Hepatocyte (in vitro differentiated cells): ENCODE measurements at regions not wholly inside any gene's neighbourhood (a gene's known extent, or its start where the extent isn't known, plus 50 kb on each side); places are given as distances from the start of the nearest gene placed in this dataset.

Experiments used
- DNase-seq: peaks from one replicate; pipeline ENCODE4 v3.0.0-alpha.2; 2016; ENCODE audit warnings: low spot score
- H2AFZ ChIP-seq: fragments of 200-600 bp; sonication (generic); 2 replicates; pipeline ENCODE4 v1.6.0; 2016; ENCODE audit warnings: antibody characterized with exemption, mild to moderate bottlenecking
- H3K27ac ChIP-seq: fragments of 200-600 bp; sonication (generic); 2 replicates; pipeline ENCODE4 v1.5.1; 2016; ENCODE audit warnings: mild to moderate bottlenecking
- H3K27me3 ChIP-seq: fragments of 200-600 bp; sonication (generic); 2 replicates; pipeline ENCODE4 v1.6.1; 2016
- H3K36me3 ChIP-seq: fragments of 200-600 bp; sonication (generic); replicated peaks from 2 replicates; pipeline ENCODE4 v1.5.1; 2016; ENCODE audit warnings: low read depth; ENCODE audit not compliant: insufficient read depth
- H3K4me1 ChIP-seq: fragments of 200-600 bp; sonication (generic); 2 replicates; pipeline ENCODE4 v1.5.1; 2016; ENCODE audit warnings: mild to moderate bottlenecking, moderate library complexity; ENCODE audit not compliant: insufficient read depth
- H3K4me2 ChIP-seq: fragments of 200-600 bp; sonication (generic); 2 replicates; pipeline ENCODE4 v1.6.0; 2016
- H3K4me3 ChIP-seq: fragments of 200-600 bp; sonication (generic); 2 replicates; pipeline ENCODE4 v1.5.1; 2016; ENCODE audit warnings: mild to moderate bottlenecking
- H3K79me2 ChIP-seq: fragments of 200-600 bp; sonication (generic); 2 replicates; pipeline ENCODE4 v1.6.0; 2017; ENCODE audit warnings: mild to moderate bottlenecking
- H3K9me2 ChIP-seq: fragments of 200-600 bp; sonication (generic); replicated peaks from 2 replicates; pipeline ENCODE4 v1.6.0; 2017; ENCODE audit warnings: mild to moderate bottlenecking; ENCODE audit not compliant: insufficient read depth
- H3K9me3 ChIP-seq: fragments of 200-600 bp; sonication (generic); 2 replicates; pipeline ENCODE4 v1.5.1; 2016; ENCODE audit warnings: low read depth, mild to moderate bottlenecking
- H4K20me1 ChIP-seq: fragments of 200-600 bp; sonication (generic); 2 replicates; pipeline ENCODE4 v1.6.0; 2016; ENCODE audit warnings: mild to moderate bottlenecking; ENCODE audit not compliant: insufficient read depth, poor library complexity, severe bottlenecking
- EZH2 ChIP-seq: fragments of 200-600 bp; sonication (generic); IDR thresholded peaks from 2 replicates; pipeline ENCODE4 v1.6.1; 2016; ENCODE audit warnings: antibody characterized with exemption, mild to moderate bottlenecking, borderline replicate concordance
- EZH2phosphoT487 ChIP-seq: fragments of 200-600 bp; sonication (generic); IDR thresholded peaks from one replicate; pipeline ENCODE4 v1.6.1; 2018; ENCODE audit warnings: antibody characterized with exemption, mild to moderate bottlenecking, low read depth, moderate library complexity; ENCODE audit not compliant: unreplicated experiment, severe bottlenecking
- WGBS: methylation state at CpG from one replicate; pipeline ENCODE4 v1.1.6; 2016; ENCODE audit warnings: low lambda C conversion rate; ENCODE audit errors: missing lambda C conversion rate; 5-methylcytosine and 5-hydroxymethylcytosine counted together
- TF ChIP-seq, protein P1 (sequence below): fragments of 200-600 bp; sonication (generic); IDR thresholded peaks from 2 replicates; pipeline ENCODE4 v1.5.1; 2016; ENCODE audit warnings: antibody characterized with exemption, mild to moderate bottlenecking; ENCODE audit not compliant: poor library complexity

DNA sequence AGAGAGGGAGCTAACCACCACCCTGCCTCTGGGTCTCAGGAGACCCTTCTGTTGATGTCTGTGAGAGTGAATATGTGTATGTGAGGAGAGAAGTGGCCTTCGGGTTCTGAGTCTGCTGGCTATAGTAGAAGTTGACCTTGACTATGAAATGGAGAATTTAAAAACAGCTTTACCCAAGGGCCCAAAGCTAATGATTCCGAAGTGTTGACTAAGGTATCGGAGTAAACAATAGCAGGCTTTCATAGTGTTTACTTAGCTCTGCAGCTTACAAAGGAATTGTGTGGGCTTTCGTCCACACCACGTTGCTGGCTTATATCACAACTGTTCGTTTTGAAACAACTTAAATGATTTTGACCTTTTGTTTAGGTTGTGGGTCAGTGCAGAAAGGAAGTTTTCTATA, 126.5 kb upstream of the JAG1 start:
- peaks cover 4% of the 10 kb centered on the region for H3K4me1 ChIP-seq
- no peak overlapping the region for H2AFZ ChIP-seq
- no peak overlapping the region for H3K4me2 ChIP-seq
- no peak overlapping the region for H3K27ac ChIP-seq
- no peak for DNase-seq
- no peaks in the 10 kb centered on the region for H3K36me3 ChIP-seq
- WGBS: 52% methylated on average over 6 of the region's 6 CpGs
- H3K9me3 ChIP-seq: no peaks in the 10 kb centered on the region
- H3K79me2 ChIP-seq: no peaks in the 10 kb centered on the region
- H3K4me3 ChIP-seq: no peak overlapping the region
- no peaks in the 10 kb centered on the region for H4K20me1 ChIP-seq
- H3K9me2 ChIP-seq: no peaks in the 10 kb centered on the region
- H3K27me3 ChIP-seq: no peaks in the 10 kb centered on the region
- no peak for TF ChIP-seq EZH2phosphoT487
- TF ChIP-seq, protein P1, sequence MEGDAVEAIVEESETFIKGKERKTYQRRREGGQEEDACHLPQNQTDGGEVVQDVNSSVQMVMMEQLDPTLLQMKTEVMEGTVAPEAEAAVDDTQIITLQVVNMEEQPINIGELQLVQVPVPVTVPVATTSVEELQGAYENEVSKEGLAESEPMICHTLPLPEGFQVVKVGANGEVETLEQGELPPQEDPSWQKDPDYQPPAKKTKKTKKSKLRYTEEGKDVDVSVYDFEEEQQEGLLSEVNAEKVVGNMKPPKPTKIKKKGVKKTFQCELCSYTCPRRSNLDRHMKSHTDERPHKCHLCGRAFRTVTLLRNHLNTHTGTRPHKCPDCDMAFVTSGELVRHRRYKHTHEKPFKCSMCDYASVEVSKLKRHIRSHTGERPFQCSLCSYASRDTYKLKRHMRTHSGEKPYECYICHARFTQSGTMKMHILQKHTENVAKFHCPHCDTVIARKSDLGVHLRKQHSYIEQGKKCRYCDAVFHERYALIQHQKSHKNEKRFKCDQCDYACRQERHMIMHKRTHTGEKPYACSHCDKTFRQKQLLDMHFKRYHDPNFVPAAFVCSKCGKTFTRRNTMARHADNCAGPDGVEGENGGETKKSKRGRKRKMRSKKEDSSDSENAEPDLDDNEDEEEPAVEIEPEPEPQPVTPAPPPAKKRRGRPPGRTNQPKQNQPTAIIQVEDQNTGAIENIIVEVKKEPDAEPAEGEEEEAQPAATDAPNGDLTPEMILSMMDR: no peak
- no peak for TF ChIP-seq EZH2

DNA sequence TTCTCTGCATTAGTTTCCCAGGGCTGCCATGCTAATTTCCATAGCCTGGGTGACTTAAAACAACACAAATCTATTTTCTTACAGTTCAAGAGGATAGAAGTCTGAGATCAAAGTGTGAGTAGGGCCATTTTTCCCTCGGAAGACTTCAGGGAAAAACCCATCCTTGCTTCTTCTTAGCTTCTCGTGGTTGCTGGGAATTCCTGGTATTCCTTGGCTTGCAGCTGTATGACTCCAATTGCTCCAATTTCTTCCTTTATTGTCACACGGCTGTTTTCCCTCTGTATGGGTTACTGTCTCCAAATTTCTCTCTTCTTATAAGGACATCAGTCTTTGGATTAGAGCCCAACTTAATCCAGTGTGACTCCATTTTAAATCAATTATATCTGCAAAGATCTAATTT, 128.4 kb upstream of the JAG1 start:
- WGBS: 76% methylated on average over 3 of the region's 3 CpGs
- Histone ChIP-seq H3K27me3 (no peaks in the 10 kb centered on the region), H3K9me2 (no peaks in the 10 kb centered on the region), H3K9me3 (no peaks in the 10 kb centered on the region), H3K36me3 (no peaks in the 10 kb centered on the region), H3K4me3 (no peak overlapping the region), H3K4me1 (peaks cover 4% of the 10 kb centered on the region), H3K4me2 (no peak overlapping the region), H4K20me1 (no peaks in the 10 kb centered on the region), H3K79me2 (no peaks in the 10 kb centered on the region), H3K27ac (no peak overlapping the region), H2AFZ (no peak overlapping the region)
- TF ChIP-seq, protein P1: no peak
- no peak for TF ChIP-seq EZH2
- no peak for TF ChIP-seq EZH2phosphoT487
- no peak for DNase-seq

DNA sequence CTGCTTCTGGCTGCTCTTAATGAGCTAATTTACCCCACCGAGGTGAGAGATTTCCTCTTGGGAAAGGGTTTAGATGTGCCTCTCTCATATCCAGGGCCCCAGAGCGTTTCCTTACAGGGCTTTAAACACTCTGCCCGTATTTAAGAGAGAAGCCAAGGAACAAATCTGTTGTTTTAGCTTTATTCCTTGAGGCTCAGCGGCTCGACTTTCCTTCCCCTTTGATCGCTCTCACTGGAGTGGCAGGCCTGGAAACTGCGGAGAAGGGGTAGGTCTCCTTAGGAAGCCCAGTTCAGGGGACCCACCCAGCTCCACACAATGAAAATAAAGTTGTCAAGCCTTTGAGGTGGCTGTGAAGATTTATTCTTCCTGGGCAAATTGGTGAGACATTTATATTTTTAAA, 132.0 kb upstream of the JAG1 start:
- H3K4me3 ChIP-seq: no peak overlapping the region
- H3K9me3 ChIP-seq: no peaks in the 10 kb centered on the region
- H3K36me3 ChIP-seq: no peaks in the 10 kb centered on the region
- WGBS: 48% methylated on average over 7 of the region's 7 CpGs
- no peaks in the 10 kb centered on the region for H3K9me2 ChIP-seq
- H4K20me1 ChIP-seq: no peaks in the 10 kb centered on the region
- TF ChIP-seq EZH2phosphoT487 (no peak), EZH2 (no peak)
- TF ChIP-seq, protein P1: no peak
- no peaks in the 10 kb centered on the region for H3K27me3 ChIP-seq
- H3K27ac ChIP-seq: no peak overlapping the region
- no peaks in the 10 kb centered on the region for H3K4me1 ChIP-seq
- no peak for DNase-seq
- no peaks in the 10 kb centered on the region for H3K79me2 ChIP-seq
- H3K4me2 ChIP-seq: no peak overlapping the region
- no peak overlapping the region for H2AFZ ChIP-seq

DNA sequence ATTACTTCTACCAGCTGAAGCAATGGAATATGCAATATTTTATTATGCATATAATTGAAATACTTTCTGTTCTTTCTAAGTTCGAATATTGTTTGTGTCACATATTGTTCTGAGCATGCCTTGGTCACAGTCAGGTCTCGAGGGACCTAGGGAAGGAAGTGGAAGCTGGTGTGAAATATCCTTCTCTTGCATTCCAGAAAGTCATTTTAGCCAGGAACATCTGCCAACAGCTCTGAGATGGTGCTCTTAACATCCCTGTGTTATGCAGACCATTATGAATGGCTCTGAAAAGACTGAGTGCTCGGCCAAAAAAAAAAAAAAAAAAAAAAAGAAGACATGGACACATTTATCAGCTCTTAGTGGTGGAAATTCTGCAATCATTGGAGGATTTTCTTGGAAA, 132.7 kb upstream of the JAG1 start:
- WGBS: 79% methylated on average over 3 of the region's 3 CpGs
- Histone ChIP-seq H3K4me1 (no peaks in the 10 kb centered on the region), H3K9me3 (no peaks in the 10 kb centered on the region), H3K4me3 (no peak overlapping the region), H3K4me2 (no peak overlapping the region), H3K79me2 (no peaks in the 10 kb centered on the region), H3K27ac (no peak overlapping the region), H2AFZ (no peak overlapping the region), H3K9me2 (no peaks in the 10 kb centered on the region), H3K27me3 (no peaks in the 10 kb centered on the region), H3K36me3 (no peaks in the 10 kb centered on the region), H4K20me1 (no peaks in the 10 kb centered on the region)
- TF ChIP-seq EZH2 (no peak), EZH2phosphoT487 (no peak)
- TF ChIP-seq, protein P1: no peak
- no peak for DNase-seq
